Fibroblast of lung (primary cell): ENCODE measurements at regions not wholly inside any gene's neighbourhood (a gene's known extent, or its start where the extent isn't known, plus 50 kb on each side); places are given as distances from the start of the nearest gene placed in this dataset.

Source experiments
- DNase-seq, 2 donors: peaks; one replicate each; pipeline versions ENCODE4 v3.0.0 to v3.0.0-alpha.2; 2010; ENCODE audit warnings: low read depth in 2 of 2
- H2AFZ ChIP-seq: 2 replicates; pipeline ENCODE4 v1.5.1; 2012; ENCODE audit warnings: low read length, control low read depth, inconsistent platforms
- H3K27ac ChIP-seq: 2 replicates; pipeline ENCODE4 v1.5.1; 2011; ENCODE audit warnings: low read length, control low read depth; ENCODE audit not compliant: insufficient read depth
- H3K27me3 ChIP-seq: 2 replicates; pipeline ENCODE4 v1.5.1; 2011; ENCODE audit warnings: mild to moderate bottlenecking, low read length; ENCODE audit not compliant: control insufficient read depth, insufficient read depth
- H3K36me3 ChIP-seq: 2 replicates; pipeline ENCODE4 v1.5.1; 2011; ENCODE audit warnings: low read length; ENCODE audit not compliant: control insufficient read depth, insufficient read depth
- H3K4me1 ChIP-seq: 2 replicates; pipeline ENCODE4 v1.5.1; 2011; ENCODE audit warnings: low read length; ENCODE audit not compliant: control insufficient read depth, insufficient read depth; ENCODE audit errors: extremely low read depth
- H3K4me2 ChIP-seq: 2 replicates; pipeline ENCODE4 v1.5.1; 2011; ENCODE audit warnings: low read length, control low read depth; ENCODE audit not compliant: insufficient read depth; ENCODE audit errors: extremely low read depth
- H3K4me3 ChIP-seq, 4 experiments: fragments of 200-600 bp in 1 of 4; sonication (generic) in 1 of 4; replicated peaks in 1 of 4; 2 replicates each; pipeline ENCODE4 v1.5.1; 2011 to 2016; ENCODE audit warnings: low read length in 4 of 4, low read depth in 3 of 4, mild to moderate bottlenecking in 3 of 4, control low read depth in 2 of 4, inconsistent platforms in 1 of 4, mixed read lengths in 1 of 4; ENCODE audit not compliant: insufficient read depth in 1 of 4; ENCODE audit errors: control extremely low read depth in 1 of 4
- H3K79me2 ChIP-seq: 2 replicates; pipeline ENCODE4 v1.5.1; 2012; ENCODE audit warnings: mild to moderate bottlenecking, low read length, inconsistent platforms; ENCODE audit not compliant: control insufficient read depth, insufficient read depth
- H3K9ac ChIP-seq: 2 replicates; pipeline ENCODE4 v1.5.1; 2011; ENCODE audit warnings: mild to moderate bottlenecking, low read length, control low read depth; ENCODE audit not compliant: insufficient read depth
- H3K9me3 ChIP-seq: 2 replicates; pipeline ENCODE4 v1.5.1; 2012; ENCODE audit warnings: low read depth, low read length; ENCODE audit not compliant: control insufficient read depth, insufficient read depth
- H4K20me1 ChIP-seq: 2 replicates; pipeline ENCODE4 v1.5.1; 2011; ENCODE audit warnings: low read length; ENCODE audit not compliant: control insufficient read depth, insufficient read depth; ENCODE audit errors: extremely low read depth
- CTCF ChIP-seq, 2 donors: IDR thresholded peaks in 1 of 2; conservative IDR thresholded peaks in 1 of 2; 1 replicate in 1 of 2; 2 replicates in 1 of 2; pipeline ENCODE4 v1.5.1; 2011 to 2012; ENCODE audit warnings: low read length in 2 of 2, control low read depth in 1 of 2, inconsistent platforms in 1 of 2, low read depth in 1 of 2, mild to moderate bottlenecking in 1 of 2
- EZH2 ChIP-seq: IDR thresholded peaks from 2 replicates; pipeline ENCODE4 v1.5.1; 2012; ENCODE audit warnings: low read length, control low read depth, mild to moderate bottlenecking; ENCODE audit errors: missing control alignments

GRCh38 chr5:51651476-51651875 is 268.2 kb downstream of the ISL1 start:
- H3K27me3 ChIP-seq = no peaks in the 10 kb centered on the region
- H2AFZ ChIP-seq = no peak overlapping the region
- H3K4me2 ChIP-seq = no peak overlapping the region
- TF ChIP-seq EZH2 (no peak), CTCF (conservative IDR thresholded peaks at IDR 0.05 in 1 of 2, IDR thresholded peaks at IDR 0.05 in 1 of 2; ENCODE audit: low read depth in 1 of 2, low read length in 2 of 2) (no peak)
- H3K4me1 ChIP-seq = no peaks in the 10 kb centered on the region
- H4K20me1 ChIP-seq = no peaks in the 10 kb centered on the region
- DNase-seq = no peak
- H3K27ac ChIP-seq = no peak overlapping the region
- H3K79me2 ChIP-seq = no peaks in the 10 kb centered on the region
- no peaks in the 10 kb centered on the region for H3K9me3 ChIP-seq
- H3K9ac ChIP-seq = no peak overlapping the region
- no peaks in the 10 kb centered on the region for H3K36me3 ChIP-seq
- no peak overlapping the region for H3K4me3 ChIP-seq

- no peaks in the 10 kb centered on the region for H3K27me3 ChIP-seq
- no peak overlapping the region for H2AFZ ChIP-seq
- H4K20me1 ChIP-seq = no peaks in the 10 kb centered on the region
- no peak overlapping the region for H3K4me2 ChIP-seq
- no peak overlapping the region for H3K4me3 ChIP-seq
- H3K27ac ChIP-seq = no peak overlapping the region
- no peak overlapping the region for H3K9ac ChIP-seq
- H3K79me2 ChIP-seq = no peaks in the 10 kb centered on the region
- TF ChIP-seq EZH2 (no peak), CTCF (conservative IDR thresholded peaks at IDR 0.05 in 1 of 2, IDR thresholded peaks at IDR 0.05 in 1 of 2; ENCODE audit: low read depth in 1 of 2, low read length in 2 of 2) (no peak)
- H3K36me3 ChIP-seq = no peaks in the 10 kb centered on the region
- H3K4me1 ChIP-seq = no peaks in the 10 kb centered on the region
- no peaks in the 10 kb centered on the region for H3K9me3 ChIP-seq
- peak in 1 of 2 donors; percentile 32 for DNase-seq
Observed at GRCh38 chr5:51651889-51652288, 268.6 kb downstream of the ISL1 start.

- no peak overlapping the region for H3K9ac ChIP-seq
- H3K9me3 ChIP-seq = no peaks in the 10 kb centered on the region
- no peak overlapping the region for H3K27ac ChIP-seq
- TF ChIP-seq EZH2 (no peak), CTCF (conservative IDR thresholded peaks at IDR 0.05 in 1 of 2, IDR thresholded peaks at IDR 0.05 in 1 of 2; ENCODE audit: low read depth in 1 of 2, low read length in 2 of 2) (no peak)
- no peak overlapping the region for H2AFZ ChIP-seq
- H3K4me3 ChIP-seq = no peak overlapping the region
- H3K79me2 ChIP-seq = no peaks in the 10 kb centered on the region
- no peaks in the 10 kb centered on the region for H3K27me3 ChIP-seq
- H3K36me3 ChIP-seq = no peaks in the 10 kb centered on the region
- H3K4me1 ChIP-seq = no peaks in the 10 kb centered on the region
- H4K20me1 ChIP-seq = no peaks in the 10 kb centered on the region
- peak in 1 of 2 donors; percentile 15 for DNase-seq
- H3K4me2 ChIP-seq = no peak overlapping the region
Observed at GRCh38 chr5:51652980-51653379, 269.7 kb downstream of the ISL1 start.
